Liver (tissue), 3 donors: ENCODE measurements at regions not wholly inside any gene's neighbourhood (a gene's known extent, or its start where the extent isn't known, plus 50 kb on each side); places are given as distances from the start of the nearest gene placed in this dataset.

Source experiments
- FOXA1 ChIP-seq: IDR thresholded peaks from 2 replicates; pipeline ENCODE4 v1.6.1; 2016; ENCODE audit warnings: antibody characterized with exemption
- GABPA ChIP-seq, 2 donors: IDR thresholded peaks in 1 of 2; conservative IDR thresholded peaks in 1 of 2; 2 replicates each; pipeline ENCODE4 v1.6.1; 2016; ENCODE audit warnings: antibody characterized with exemption in 2 of 2, mild to moderate bottlenecking in 1 of 2, moderate library complexity in 1 of 2
- HNF4A ChIP-seq, 2 donors: conservative IDR thresholded peaks; 2 replicates each; pipeline ENCODE4 v1.6.1; 2016; ENCODE audit warnings: antibody characterized with exemption in 2 of 2, mild to moderate bottlenecking in 2 of 2
- JUND ChIP-seq, 2 donors: IDR thresholded peaks; 2 replicates each; pipeline ENCODE4 v1.6.1; 2016; ENCODE audit warnings: antibody characterized with exemption in 2 of 2
- RAD21 ChIP-seq, 2 donors: IDR thresholded peaks; 2 replicates each; pipeline ENCODE4 v1.6.1; 2016; ENCODE audit warnings: antibody characterized with exemption in 2 of 2, mild to moderate bottlenecking in 2 of 2
- TAF1 ChIP-seq: conservative IDR thresholded peaks from 2 replicates; pipeline ENCODE4 v1.6.1; 2016; ENCODE audit warnings: antibody characterized with exemption, mild to moderate bottlenecking
- TF ChIP-seq, protein P1 (sequence below): fragments of 150-350 bp; IDR thresholded peaks from 2 replicates; pipeline ENCODE4 v1.5.1; 2017; ENCODE audit warnings: improper control_type of control experiment, low read depth, low read length; ENCODE audit not compliant: missing input control
- TF ChIP-seq, protein P2 (sequence below): IDR thresholded peaks from 2 replicates; pipeline ENCODE4 v1.6.1; 2016; ENCODE audit warnings: antibody characterized with exemption, mild to moderate bottlenecking
- donor health status: healthy.
- donor health status: healthy.

DNA sequence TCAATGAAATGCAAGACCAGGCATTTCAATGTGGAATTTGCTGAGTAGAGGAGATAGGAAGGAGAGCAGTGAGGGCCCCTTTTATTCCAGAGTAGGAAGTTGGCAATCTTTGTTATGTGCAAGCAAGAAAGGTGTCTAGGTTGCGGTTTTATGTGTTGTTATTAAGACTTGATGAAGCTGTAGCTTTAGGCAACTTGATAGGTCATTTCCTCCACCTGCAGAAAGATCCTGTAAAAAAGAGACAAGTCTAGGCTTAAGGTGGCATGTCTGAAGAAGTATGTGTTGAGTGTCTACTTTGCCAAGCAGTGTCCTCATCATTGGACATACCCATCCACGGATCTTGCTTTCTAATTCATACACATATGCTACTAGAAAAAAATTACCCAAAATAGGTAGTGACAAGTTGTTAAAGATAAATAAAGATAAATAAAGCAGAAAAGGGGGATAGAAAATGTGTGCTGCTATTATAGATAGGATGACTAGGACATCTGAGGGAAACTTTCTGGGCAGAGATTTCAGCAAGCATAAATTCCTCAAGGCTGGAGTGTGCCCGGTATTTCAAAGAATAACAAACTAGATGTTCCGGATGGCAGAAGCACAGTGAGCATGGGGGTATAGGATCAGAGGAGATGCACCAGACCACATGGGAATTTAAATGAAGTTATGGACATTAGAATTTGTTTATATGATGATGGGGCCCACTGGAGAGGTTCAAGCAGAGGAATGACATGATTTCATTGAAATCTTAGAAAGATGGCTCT, 335.0 kb downstream of the TGFB2 start:
- TF ChIP-seq FOXA1 (no peak), GABPA (IDR thresholded peaks at IDR 0.05 in 1 of 2, conservative IDR thresholded peaks at IDR 0.05 in 1 of 2) (no peak), RAD21 (IDR thresholded peaks at IDR 0.05) (no peak), HNF4A (conservative IDR thresholded peaks at IDR 0.05) (no peak), JUND (IDR thresholded peaks at IDR 0.05) (no peak), TAF1 (no peak)
- TF ChIP-seq, protein P1, sequence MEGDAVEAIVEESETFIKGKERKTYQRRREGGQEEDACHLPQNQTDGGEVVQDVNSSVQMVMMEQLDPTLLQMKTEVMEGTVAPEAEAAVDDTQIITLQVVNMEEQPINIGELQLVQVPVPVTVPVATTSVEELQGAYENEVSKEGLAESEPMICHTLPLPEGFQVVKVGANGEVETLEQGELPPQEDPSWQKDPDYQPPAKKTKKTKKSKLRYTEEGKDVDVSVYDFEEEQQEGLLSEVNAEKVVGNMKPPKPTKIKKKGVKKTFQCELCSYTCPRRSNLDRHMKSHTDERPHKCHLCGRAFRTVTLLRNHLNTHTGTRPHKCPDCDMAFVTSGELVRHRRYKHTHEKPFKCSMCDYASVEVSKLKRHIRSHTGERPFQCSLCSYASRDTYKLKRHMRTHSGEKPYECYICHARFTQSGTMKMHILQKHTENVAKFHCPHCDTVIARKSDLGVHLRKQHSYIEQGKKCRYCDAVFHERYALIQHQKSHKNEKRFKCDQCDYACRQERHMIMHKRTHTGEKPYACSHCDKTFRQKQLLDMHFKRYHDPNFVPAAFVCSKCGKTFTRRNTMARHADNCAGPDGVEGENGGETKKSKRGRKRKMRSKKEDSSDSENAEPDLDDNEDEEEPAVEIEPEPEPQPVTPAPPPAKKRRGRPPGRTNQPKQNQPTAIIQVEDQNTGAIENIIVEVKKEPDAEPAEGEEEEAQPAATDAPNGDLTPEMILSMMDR, result no peak
- TF ChIP-seq, protein P2, sequence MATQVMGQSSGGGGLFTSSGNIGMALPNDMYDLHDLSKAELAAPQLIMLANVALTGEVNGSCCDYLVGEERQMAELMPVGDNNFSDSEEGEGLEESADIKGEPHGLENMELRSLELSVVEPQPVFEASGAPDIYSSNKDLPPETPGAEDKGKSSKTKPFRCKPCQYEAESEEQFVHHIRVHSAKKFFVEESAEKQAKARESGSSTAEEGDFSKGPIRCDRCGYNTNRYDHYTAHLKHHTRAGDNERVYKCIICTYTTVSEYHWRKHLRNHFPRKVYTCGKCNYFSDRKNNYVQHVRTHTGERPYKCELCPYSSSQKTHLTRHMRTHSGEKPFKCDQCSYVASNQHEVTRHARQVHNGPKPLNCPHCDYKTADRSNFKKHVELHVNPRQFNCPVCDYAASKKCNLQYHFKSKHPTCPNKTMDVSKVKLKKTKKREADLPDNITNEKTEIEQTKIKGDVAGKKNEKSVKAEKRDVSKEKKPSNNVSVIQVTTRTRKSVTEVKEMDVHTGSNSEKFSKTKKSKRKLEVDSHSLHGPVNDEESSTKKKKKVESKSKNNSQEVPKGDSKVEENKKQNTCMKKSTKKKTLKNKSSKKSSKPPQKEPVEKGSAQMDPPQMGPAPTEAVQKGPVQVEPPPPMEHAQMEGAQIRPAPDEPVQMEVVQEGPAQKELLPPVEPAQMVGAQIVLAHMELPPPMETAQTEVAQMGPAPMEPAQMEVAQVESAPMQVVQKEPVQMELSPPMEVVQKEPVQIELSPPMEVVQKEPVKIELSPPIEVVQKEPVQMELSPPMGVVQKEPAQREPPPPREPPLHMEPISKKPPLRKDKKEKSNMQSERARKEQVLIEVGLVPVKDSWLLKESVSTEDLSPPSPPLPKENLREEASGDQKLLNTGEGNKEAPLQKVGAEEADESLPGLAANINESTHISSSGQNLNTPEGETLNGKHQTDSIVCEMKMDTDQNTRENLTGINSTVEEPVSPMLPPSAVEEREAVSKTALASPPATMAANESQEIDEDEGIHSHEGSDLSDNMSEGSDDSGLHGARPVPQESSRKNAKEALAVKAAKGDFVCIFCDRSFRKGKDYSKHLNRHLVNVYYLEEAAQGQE, result no peak
